ENCODE measurements at regions not wholly inside any gene's neighbourhood (a gene's known extent, or its start where the extent isn't known, plus 50 kb on each side); places are given as distances from the start of the nearest gene placed in this dataset.

DNA sequence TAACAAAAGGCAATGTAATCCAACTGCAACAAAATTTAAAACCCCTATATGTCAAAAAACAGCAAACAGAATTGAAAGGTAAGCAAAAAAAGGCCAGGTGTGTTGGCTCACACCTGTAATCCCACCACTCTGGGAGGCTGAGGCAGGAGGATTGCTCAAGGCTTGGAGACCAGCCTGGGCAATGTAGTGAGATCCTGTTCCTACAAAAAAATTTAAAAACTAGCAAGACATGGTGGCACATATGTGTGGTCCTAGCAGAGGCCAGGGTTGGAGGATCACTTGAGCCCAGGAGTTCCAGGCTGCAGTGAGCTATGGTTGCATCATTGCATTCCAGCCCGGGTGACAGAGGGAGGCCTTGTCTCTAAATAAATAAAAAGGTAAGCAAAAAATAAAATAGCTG, 212.1 kb upstream of the KLF14 start:
- TF ChIP-seq, protein P1, sequence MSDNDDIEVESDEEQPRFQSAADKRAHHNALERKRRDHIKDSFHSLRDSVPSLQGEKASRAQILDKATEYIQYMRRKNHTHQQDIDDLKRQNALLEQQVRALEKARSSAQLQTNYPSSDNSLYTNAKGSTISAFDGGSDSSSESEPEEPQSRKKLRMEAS (IDR thresholded peaks at IDR 0.05), result no peak
- TF ChIP-seq YY1 (IDR thresholded peaks at IDR 0.05; ENCODE audit: low read depth) (no peak), FOXM1 (IDR thresholded peaks at IDR 0.05; ENCODE audit: borderline replicate concordance, low read depth) (no peak), CREB1 (IDR thresholded peaks at IDR 0.05; ENCODE audit: low read depth) (no peak), TEAD4 (IDR thresholded peaks at IDR 0.05) (no peak)
- TF ChIP-seq, protein P2, sequence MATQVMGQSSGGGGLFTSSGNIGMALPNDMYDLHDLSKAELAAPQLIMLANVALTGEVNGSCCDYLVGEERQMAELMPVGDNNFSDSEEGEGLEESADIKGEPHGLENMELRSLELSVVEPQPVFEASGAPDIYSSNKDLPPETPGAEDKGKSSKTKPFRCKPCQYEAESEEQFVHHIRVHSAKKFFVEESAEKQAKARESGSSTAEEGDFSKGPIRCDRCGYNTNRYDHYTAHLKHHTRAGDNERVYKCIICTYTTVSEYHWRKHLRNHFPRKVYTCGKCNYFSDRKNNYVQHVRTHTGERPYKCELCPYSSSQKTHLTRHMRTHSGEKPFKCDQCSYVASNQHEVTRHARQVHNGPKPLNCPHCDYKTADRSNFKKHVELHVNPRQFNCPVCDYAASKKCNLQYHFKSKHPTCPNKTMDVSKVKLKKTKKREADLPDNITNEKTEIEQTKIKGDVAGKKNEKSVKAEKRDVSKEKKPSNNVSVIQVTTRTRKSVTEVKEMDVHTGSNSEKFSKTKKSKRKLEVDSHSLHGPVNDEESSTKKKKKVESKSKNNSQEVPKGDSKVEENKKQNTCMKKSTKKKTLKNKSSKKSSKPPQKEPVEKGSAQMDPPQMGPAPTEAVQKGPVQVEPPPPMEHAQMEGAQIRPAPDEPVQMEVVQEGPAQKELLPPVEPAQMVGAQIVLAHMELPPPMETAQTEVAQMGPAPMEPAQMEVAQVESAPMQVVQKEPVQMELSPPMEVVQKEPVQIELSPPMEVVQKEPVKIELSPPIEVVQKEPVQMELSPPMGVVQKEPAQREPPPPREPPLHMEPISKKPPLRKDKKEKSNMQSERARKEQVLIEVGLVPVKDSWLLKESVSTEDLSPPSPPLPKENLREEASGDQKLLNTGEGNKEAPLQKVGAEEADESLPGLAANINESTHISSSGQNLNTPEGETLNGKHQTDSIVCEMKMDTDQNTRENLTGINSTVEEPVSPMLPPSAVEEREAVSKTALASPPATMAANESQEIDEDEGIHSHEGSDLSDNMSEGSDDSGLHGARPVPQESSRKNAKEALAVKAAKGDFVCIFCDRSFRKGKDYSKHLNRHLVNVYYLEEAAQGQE (IDR thresholded peaks at IDR 0.05; ENCODE audit: low read depth), result no peak
- TF ChIP-seq, protein P3, sequence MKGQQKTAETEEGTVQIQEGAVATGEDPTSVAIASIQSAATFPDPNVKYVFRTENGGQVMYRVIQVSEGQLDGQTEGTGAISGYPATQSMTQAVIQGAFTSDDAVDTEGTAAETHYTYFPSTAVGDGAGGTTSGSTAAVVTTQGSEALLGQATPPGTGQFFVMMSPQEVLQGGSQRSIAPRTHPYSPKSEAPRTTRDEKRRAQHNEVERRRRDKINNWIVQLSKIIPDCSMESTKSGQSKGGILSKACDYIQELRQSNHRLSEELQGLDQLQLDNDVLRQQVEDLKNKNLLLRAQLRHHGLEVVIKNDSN (IDR thresholded peaks at IDR 0.05), result no peak

DNA sequence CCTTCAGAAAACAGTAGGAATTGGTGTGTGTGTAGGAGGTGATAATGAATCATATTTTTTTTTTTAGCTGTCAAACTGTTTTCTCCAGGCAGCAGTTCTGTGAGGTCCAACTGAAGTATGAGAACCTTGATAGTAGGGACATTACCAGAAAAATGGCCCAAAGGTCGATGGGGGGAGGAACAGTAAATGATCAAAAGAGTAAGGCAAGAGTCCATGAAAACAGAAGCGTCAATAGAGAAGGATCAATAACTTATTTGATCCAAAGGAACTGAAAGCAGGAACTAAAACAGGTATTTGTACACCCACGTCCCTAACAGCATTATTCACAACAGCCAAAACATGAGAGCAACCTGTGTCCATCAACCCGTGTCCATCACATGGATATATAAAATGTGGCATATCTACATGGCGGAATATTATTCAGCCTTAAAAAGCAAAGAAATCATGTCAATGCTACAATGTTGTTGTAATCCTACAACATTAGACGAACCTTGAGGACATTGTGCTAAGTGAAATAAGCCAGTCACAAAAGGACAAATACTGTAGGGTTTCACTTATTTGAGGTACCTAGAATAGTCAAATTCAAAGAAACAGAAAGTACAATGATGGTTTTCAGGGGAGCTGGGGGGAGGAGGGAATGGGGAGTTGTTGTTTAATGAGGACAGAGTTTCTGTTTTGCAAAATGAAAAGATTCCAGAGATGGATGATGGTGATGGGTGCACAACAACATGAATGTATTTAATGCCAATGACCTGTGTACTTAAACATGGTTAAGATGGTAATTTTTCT, 214.0 kb upstream of the KLF14 start:
- TF ChIP-seq YY1 (IDR thresholded peaks at IDR 0.05; ENCODE audit: low read depth) (no peak), ZBTB7A (IDR thresholded peaks at IDR 0.05; ENCODE audit: low read depth) (no peak), EP300 (IDR thresholded peaks at IDR 0.05; ENCODE audit: borderline replicate concordance) (no peak), NFIC (IDR thresholded peaks at IDR 0.05) (no peak), TCF12 (IDR thresholded peaks at IDR 0.05; ENCODE audit: low read depth) (no peak), FOXM1 (IDR thresholded peaks at IDR 0.05; ENCODE audit: borderline replicate concordance, low read depth) (no peak), RAD21 (IDR thresholded peaks at IDR 0.05; ENCODE audit: low read depth) (no peak), TAF1 (IDR thresholded peaks at IDR 0.05; ENCODE audit: low read depth) (no peak)
- TF ChIP-seq, protein P2 (IDR thresholded peaks at IDR 0.05; ENCODE audit: low read depth), result no peak
- TF ChIP-seq, protein P3 (IDR thresholded peaks at IDR 0.05), result no peak
- TF ChIP-seq, protein P1 (IDR thresholded peaks at IDR 0.05), result no peak

DNA sequence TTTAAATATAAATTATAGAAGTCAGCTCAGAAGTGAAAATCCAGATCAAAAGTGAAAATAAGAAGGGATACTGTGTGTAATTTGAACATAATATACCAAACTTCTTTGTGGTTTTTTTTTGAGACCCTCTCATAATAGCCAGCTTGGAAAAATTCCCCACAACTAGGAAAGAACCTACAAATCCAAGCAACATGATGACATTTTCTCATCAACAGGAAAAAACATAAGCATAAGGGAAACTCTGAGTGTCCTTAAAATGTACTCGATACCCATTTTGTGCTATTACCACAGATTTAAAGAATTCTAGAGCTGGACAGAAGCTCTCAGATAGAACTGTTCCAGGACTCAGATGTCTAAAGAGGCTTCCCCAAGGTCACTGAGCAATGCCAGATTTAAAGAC, 214.8 kb upstream of the KLF14 start:
- TF ChIP-seq TCF12 (IDR thresholded peaks at IDR 0.05; ENCODE audit: low read depth), result no peak
- no peak for TF ChIP-seq EGR1 (IDR thresholded peaks at IDR 0.05)
- TF ChIP-seq, protein P1 (IDR thresholded peaks at IDR 0.05), result no peak
- no peak for TF ChIP-seq TEAD4 (IDR thresholded peaks at IDR 0.05)
- TF ChIP-seq CREB1 (IDR thresholded peaks at IDR 0.05; ENCODE audit: low read depth), result no peak
- no peak for TF ChIP-seq ZBTB7A (IDR thresholded peaks at IDR 0.05; ENCODE audit: low read depth)
- no peak for TF ChIP-seq CEBPB (IDR thresholded peaks at IDR 0.05)
- TF ChIP-seq FOXM1 (IDR thresholded peaks at IDR 0.05; ENCODE audit: borderline replicate concordance, low read depth), result no peak
- TF ChIP-seq, protein P3 (IDR thresholded peaks at IDR 0.05), result no peak
- no peak for TF ChIP-seq NFIC (IDR thresholded peaks at IDR 0.05)
- no peak for TF ChIP-seq RAD21 (IDR thresholded peaks at IDR 0.05; ENCODE audit: low read depth)
- TF ChIP-seq, protein P2 (IDR thresholded peaks at IDR 0.05; ENCODE audit: low read depth), result no peak
- no peak for TF ChIP-seq EP300 (IDR thresholded peaks at IDR 0.05; ENCODE audit: borderline replicate concordance)
- TF ChIP-seq TAF1 (IDR thresholded peaks at IDR 0.05; ENCODE audit: low read depth), result no peak
- TF ChIP-seq YY1 (IDR thresholded peaks at IDR 0.05; ENCODE audit: low read depth), result no peak

All from Ishikawa (cell line).